Loucy (cell line): ENCODE measurements at regions not wholly inside any gene's neighbourhood (a gene's known extent, or its start where the extent isn't known, plus 50 kb on each side); places are given as distances from the start of the nearest gene placed in this dataset.

Experiments used
- H2AFZ ChIP-seq: fragments of 200-600 bp; sonication (generic); 2 replicates; pipeline ENCODE4 v1.6.0; 2016; ENCODE audit warnings: antibody characterized with exemption, mild to moderate bottlenecking, low read length, moderate library complexity
- H3F3A ChIP-seq: fragments of 200-600 bp; 2 replicates; pipeline ENCODE4 v1.6.0; 2016; ENCODE audit warnings: antibody characterized with exemption, low read depth, mild to moderate bottlenecking
- H3K27me3 ChIP-seq: fragments of 200-600 bp; sonication (generic); 2 replicates; pipeline ENCODE4 v1.6.1; 2014; ENCODE audit warnings: low read length, mild to moderate bottlenecking; ENCODE audit not compliant: insufficient read depth, poor library complexity, severe bottlenecking
- H3K36me3 ChIP-seq: fragments of 200-600 bp; sonication (generic); 2 replicates; pipeline ENCODE4 v1.6.1; 2016; ENCODE audit warnings: low read length; ENCODE audit not compliant: insufficient read depth
- H3K4me1 ChIP-seq: fragments of 200-600 bp; sonication (generic); 2 replicates; pipeline ENCODE4 v1.5.1; 2014; ENCODE audit warnings: low read length, mild to moderate bottlenecking; ENCODE audit not compliant: insufficient read depth, poor library complexity, severe bottlenecking
- H3K4me2 ChIP-seq: fragments of 200-600 bp; sonication (generic); 2 replicates; pipeline ENCODE4 v1.6.0; 2014; ENCODE audit warnings: antibody characterized with exemption, low read length, low read depth, mild to moderate bottlenecking; ENCODE audit not compliant: poor library complexity, severe bottlenecking
- H3K4me3 ChIP-seq: fragments of 200-600 bp; sonication (generic); 2 replicates; pipeline ENCODE4 v1.5.1; 2014; ENCODE audit warnings: low read length, mild to moderate bottlenecking, mixed read lengths; ENCODE audit not compliant: poor library complexity, severe bottlenecking
- H3K79me2 ChIP-seq: fragments of 200-600 bp; sonication (generic); 2 replicates; pipeline ENCODE4 v1.6.1; 2014; ENCODE audit warnings: low read length; ENCODE audit not compliant: insufficient read depth
- H3K9ac ChIP-seq: fragments of 200-600 bp; sonication (generic); 2 replicates; pipeline ENCODE4 v1.6.0; 2014; ENCODE audit warnings: mild to moderate bottlenecking, low read depth, low read length, moderate library complexity; ENCODE audit not compliant: poor library complexity, severe bottlenecking
- H3K9me2 ChIP-seq: fragments of 200-600 bp; sonication (generic); replicated peaks from 2 replicates; pipeline ENCODE4 v1.6.1; 2016; ENCODE audit warnings: low read depth, low read length, mixed read lengths
- H3K9me3 ChIP-seq: fragments of 200-600 bp; sonication (generic); 2 replicates; pipeline ENCODE4 v1.6.1; 2014; ENCODE audit warnings: mild to moderate bottlenecking, antibody characterized with exemption, low read length, low read depth; ENCODE audit not compliant: insufficient read depth
- H4K20me1 ChIP-seq: fragments of 200-600 bp; sonication (generic); 2 replicates; pipeline ENCODE4 v1.6.0; 2014; ENCODE audit warnings: antibody characterized with exemption, low read length, mild to moderate bottlenecking; ENCODE audit not compliant: insufficient read depth, poor library complexity, severe bottlenecking
- CTCF ChIP-seq: fragments of 200-600 bp; sonication (generic); conservative IDR thresholded peaks from 2 replicates; pipeline ENCODE4 v1.5.1; 2014; ENCODE audit warnings: mild to moderate bottlenecking, antibody characterized with exemption, low read length
- EZH2phosphoT487 ChIP-seq: fragments of 200-600 bp; IDR thresholded peaks from 2 replicates; pipeline ENCODE4 v1.6.1; 2018; ENCODE audit warnings: antibody characterized with exemption, mild to moderate bottlenecking, moderate library complexity, borderline replicate concordance

GRCh38 chrX:10042055-10042454, 74.9 kb downstream of the CLDN34 start:
- Histone ChIP-seq H3K9me2 (no peaks in the 10 kb centered on the region), H3K36me3 (no peaks in the 10 kb centered on the region), H3K9me3 (no peaks in the 10 kb centered on the region), H3K9ac (no peak overlapping the region), H2AFZ (no peak overlapping the region), H3K27me3 (no peaks in the 10 kb centered on the region), H3K4me1 (no peaks in the 10 kb centered on the region), H3K4me2 (no peak overlapping the region), H3F3A (no peaks in the 10 kb centered on the region), H3K79me2 (no peaks in the 10 kb centered on the region), H4K20me1 (no peaks in the 10 kb centered on the region), H3K4me3 (no peak overlapping the region)
- TF ChIP-seq EZH2phosphoT487 (no peak), CTCF (no peak)

DNA sequence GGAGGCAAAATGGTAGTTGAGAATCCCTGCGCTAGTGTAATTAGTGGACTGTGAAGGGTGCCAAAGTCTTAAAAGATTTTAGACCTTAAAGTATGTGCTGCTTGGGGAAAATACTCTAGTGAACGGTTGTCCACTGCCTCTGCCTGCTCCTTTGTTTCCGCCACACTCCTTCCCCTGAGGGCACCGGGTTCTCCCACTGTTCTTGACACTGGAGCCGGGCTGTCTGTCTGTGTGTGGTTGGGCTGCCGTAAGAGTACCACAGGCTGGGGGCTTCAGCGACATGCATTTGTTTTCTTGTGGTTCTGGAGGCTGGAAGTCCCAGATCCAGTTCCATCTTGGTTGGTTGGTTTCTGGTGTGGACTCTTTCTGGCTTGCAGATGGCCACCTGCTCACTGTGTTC, 76.2 kb downstream of the CLDN34 start:
- Histone ChIP-seq H3K9me3 (no peaks in the 10 kb centered on the region), H3F3A (no peaks in the 10 kb centered on the region), H2AFZ (no peak overlapping the region), H3K4me2 (no peak overlapping the region), H3K4me3 (no peak overlapping the region), H3K9me2 (no peaks in the 10 kb centered on the region), H3K27me3 (no peaks in the 10 kb centered on the region), H3K79me2 (no peaks in the 10 kb centered on the region), H3K9ac (no peak overlapping the region), H3K4me1 (no peaks in the 10 kb centered on the region), H4K20me1 (no peaks in the 10 kb centered on the region), H3K36me3 (no peaks in the 10 kb centered on the region)
- TF ChIP-seq EZH2phosphoT487 = no peak
- TF ChIP-seq CTCF = no peak

DNA sequence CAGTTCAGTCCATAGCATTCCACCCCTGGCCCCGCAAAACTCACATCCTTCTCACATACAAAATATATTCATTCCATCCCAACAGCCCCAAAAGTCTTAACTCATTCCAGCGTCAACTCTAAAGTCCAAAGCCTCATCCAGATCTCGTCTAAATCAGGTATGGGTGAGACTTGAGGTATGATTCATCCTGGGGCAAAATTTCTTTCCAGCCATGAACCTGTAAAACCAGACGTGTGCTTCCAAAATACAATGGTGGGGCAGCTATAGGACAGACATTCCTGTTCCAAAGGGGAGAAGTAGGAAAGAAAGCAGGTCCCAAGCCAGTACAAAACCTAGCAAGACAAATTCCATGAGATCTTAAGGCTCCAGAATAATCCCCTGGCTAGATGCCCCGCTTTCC, 76.9 kb downstream of the CLDN34 start:
- no peak overlapping the region for H3K4me3 ChIP-seq
- no peaks in the 10 kb centered on the region for H3K79me2 ChIP-seq
- no peaks in the 10 kb centered on the region for H3K4me1 ChIP-seq
- no peaks in the 10 kb centered on the region for H3K27me3 ChIP-seq
- TF ChIP-seq EZH2phosphoT487 (no peak), CTCF (no peak)
- no peak overlapping the region for H2AFZ ChIP-seq
- H3F3A ChIP-seq = no peaks in the 10 kb centered on the region
- H3K36me3 ChIP-seq = no peaks in the 10 kb centered on the region
- H3K9ac ChIP-seq = no peak overlapping the region
- H3K4me2 ChIP-seq = no peak overlapping the region
- H4K20me1 ChIP-seq = no peaks in the 10 kb centered on the region
- H3K9me3 ChIP-seq = no peaks in the 10 kb centered on the region
- no peaks in the 10 kb centered on the region for H3K9me2 ChIP-seq
